Gastrocnemius medialis (tissue), 4 donors: ENCODE measurements at regions not wholly inside any gene's neighbourhood (a gene's known extent, or its start where the extent isn't known, plus 50 kb on each side); places are given as distances from the start of the nearest gene placed in this dataset.

Experiments used
- CTCF ChIP-seq, 5 experiments: fragments of 450-650 bp in 3 of 5; fragments of 200-600 bp in 2 of 5; sonication (generic) in 2 of 5; IDR thresholded peaks in 4 of 5; conservative IDR thresholded peaks in 1 of 5; 1 replicate in 4 of 5; 2 replicates in 1 of 5; pipeline ENCODE4 v1.5.1; 2016 to 2019; ENCODE audit warnings: antibody characterized with exemption in 5 of 5, mild to moderate bottlenecking in 3 of 5, moderate library complexity in 3 of 5
- POLR2A ChIP-seq, 2 donors: fragments of 450-650 bp; IDR thresholded peaks; one replicate each; pipeline ENCODE4 v1.6.1; 2017; ENCODE audit warnings: antibody characterized with exemption in 2 of 2, mild to moderate bottlenecking in 2 of 2, moderate library complexity in 2 of 2

- TF ChIP-seq CTCF (IDR thresholded peaks at IDR 0.05 in 4 of 5, conservative IDR thresholded peaks at IDR 0.05 in 1 of 5): no peak
- TF ChIP-seq POLR2A (IDR thresholded peaks at IDR 0.05): no peak
Observed at GRCh38 chr1:200338451-200338850, 71.4 kb downstream of the ZNF281 start.
